HUES48 (cell line): ENCODE measurements at regions not wholly inside any gene's neighbourhood (a gene's known extent, or its start where the extent isn't known, plus 50 kb on each side); places are given as distances from the start of the nearest gene placed in this dataset.

Experiments used
- H3K27ac ChIP-seq: one replicate; pipeline ENCODE4 v1.7.0; 2013; ENCODE audit warnings: low read depth, low read length, inconsistent platforms
- H3K27me3 ChIP-seq: 2 replicates; pipeline ENCODE4 v1.6.1; 2013; ENCODE audit warnings: mild to moderate bottlenecking, low read length; ENCODE audit not compliant: control insufficient read depth, insufficient read depth
- H3K36me3 ChIP-seq: 2 replicates; pipeline ENCODE4 v1.6.1; 2013; ENCODE audit warnings: low read length; ENCODE audit not compliant: control insufficient read depth, insufficient read depth
- H3K4me1 ChIP-seq: 2 replicates; pipeline ENCODE4 v1.6.1; 2013; ENCODE audit warnings: mild to moderate bottlenecking, low read length; ENCODE audit not compliant: control insufficient read depth, insufficient read depth
- H3K4me3 ChIP-seq: 2 replicates; pipeline ENCODE4 v1.5.1; 2013; ENCODE audit warnings: mild to moderate bottlenecking, low read depth, low read length
- H3K9ac ChIP-seq: 2 replicates; pipeline ENCODE4 v1.6.1; 2013; ENCODE audit warnings: mild to moderate bottlenecking, low read depth, low read length, moderate library complexity
- H3K9me3 ChIP-seq: 2 replicates; pipeline ENCODE4 v1.6.1; 2013; ENCODE audit warnings: low read length; ENCODE audit not compliant: control insufficient read depth, insufficient read depth

- Histone ChIP-seq H3K4me3 (no peak overlapping the region), H3K9me3 (no peaks in the 10 kb centered on the region), H3K36me3 (no peaks in the 10 kb centered on the region), H3K27ac (peak overlapping the region; percentile 73), H3K9ac (no peak overlapping the region), H3K27me3 (no peaks in the 10 kb centered on the region), H3K4me1 (peaks cover 47% of the 10 kb centered on the region)
Measured at GRCh38 chr10:31754803-31755624, 173.6 kb downstream of the ARHGAP12 start.

GRCh38 chr10:31753681-31754080 is 174.9 kb downstream of the ARHGAP12 start:
- H3K36me3 ChIP-seq: no peaks in the 10 kb centered on the region
- H3K27ac ChIP-seq: no peak overlapping the region
- H3K27me3 ChIP-seq: no peaks in the 10 kb centered on the region
- no peak overlapping the region for H3K9ac ChIP-seq
- H3K4me3 ChIP-seq: no peak overlapping the region
- H3K4me1 ChIP-seq: peaks cover 43% of the 10 kb centered on the region
- H3K9me3 ChIP-seq: no peaks in the 10 kb centered on the region

DNA sequence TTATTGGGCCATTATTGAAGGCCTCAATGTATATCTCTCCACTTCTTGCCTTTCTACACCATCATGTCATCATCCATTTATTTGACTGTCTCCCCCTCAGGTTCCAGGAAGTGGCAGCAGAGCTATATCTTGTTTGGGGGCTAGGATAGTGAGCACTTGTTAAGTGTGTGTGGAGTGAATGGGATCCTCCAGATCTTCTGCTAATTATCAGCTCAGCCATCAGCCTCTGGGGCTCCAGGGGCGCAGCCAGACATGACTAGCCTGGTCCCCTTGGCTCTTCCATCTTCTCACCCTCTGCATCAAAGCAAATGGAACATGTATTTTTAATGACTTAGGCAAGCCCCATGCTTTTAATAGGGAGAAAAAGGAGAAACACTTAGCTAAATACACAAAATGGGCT is 176.5 kb downstream of the ARHGAP12 start:
- Histone ChIP-seq H3K9me3 (no peaks in the 10 kb centered on the region), H3K4me1 (peaks cover 29% of the 10 kb centered on the region), H3K36me3 (no peaks in the 10 kb centered on the region), H3K4me3 (no peak overlapping the region), H3K9ac (no peak overlapping the region), H3K27me3 (no peaks in the 10 kb centered on the region), H3K27ac (no peak overlapping the region)

DNA sequence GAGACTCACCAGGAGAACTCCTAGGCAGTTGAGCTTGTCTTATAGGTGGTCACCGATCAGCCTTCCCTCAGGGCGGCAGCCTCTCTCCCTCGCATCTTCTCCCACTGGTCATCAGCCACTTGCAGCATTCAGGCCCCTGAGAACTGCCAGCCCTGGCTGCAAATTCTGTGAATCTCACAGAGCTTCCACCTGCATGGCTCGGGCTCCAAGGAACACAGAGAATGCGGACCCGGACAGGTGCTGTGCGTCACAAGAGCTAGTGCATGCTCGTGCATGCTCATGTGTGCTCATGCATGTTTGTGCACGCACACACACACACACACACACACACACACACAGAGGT is 176.9 kb downstream of the ARHGAP12 start:
- Histone ChIP-seq H3K9me3 (no peaks in the 10 kb centered on the region), H3K27me3 (no peaks in the 10 kb centered on the region), H3K4me1 (peaks cover 24% of the 10 kb centered on the region)

GRCh38 chr10:31751051-31751737 is 177.4 kb downstream of the ARHGAP12 start:
- no peaks in the 10 kb centered on the region for H3K36me3 ChIP-seq
- H3K9ac ChIP-seq: no peak overlapping the region
- H3K4me3 ChIP-seq: no peak overlapping the region
- H3K27ac ChIP-seq: no peak overlapping the region
- no peaks in the 10 kb centered on the region for H3K9me3 ChIP-seq
- H3K4me1 ChIP-seq: peaks cover 19% of the 10 kb centered on the region
- no peaks in the 10 kb centered on the region for H3K27me3 ChIP-seq

More for the DNA sequence above, 176.9 kb downstream of the ARHGAP12 start:
- Histone ChIP-seq H3K4me3 (no peak overlapping the region), H3K36me3 (no peaks in the 10 kb centered on the region), H3K27ac (no peak overlapping the region), H3K9ac (no peak overlapping the region)

GRCh38 chr10:31749981-31750840 is 178.4 kb downstream of the ARHGAP12 start:
- Histone ChIP-seq H3K9ac (no peak overlapping the region), H3K36me3 (no peaks in the 10 kb centered on the region), H3K9me3 (no peaks in the 10 kb centered on the region), H3K27ac (no peak overlapping the region), H3K4me3 (no peak overlapping the region), H3K4me1 (peaks cover 11% of the 10 kb centered on the region), H3K27me3 (no peaks in the 10 kb centered on the region)

GRCh38 chr10:31749301-31749700 is 179.3 kb downstream of the ARHGAP12 start:
- no peaks in the 10 kb centered on the region for H3K9me3 ChIP-seq
- 0 out of 2 replicates have a peak, but pooled peaks cover 4% of the 10 kb centered on the region for H3K4me1 ChIP-seq
- no peak overlapping the region for H3K27ac ChIP-seq
- H3K27me3 ChIP-seq: no peaks in the 10 kb centered on the region
- no peak overlapping the region for H3K4me3 ChIP-seq
- no peak overlapping the region for H3K9ac ChIP-seq
- H3K36me3 ChIP-seq: no peaks in the 10 kb centered on the region

DNA sequence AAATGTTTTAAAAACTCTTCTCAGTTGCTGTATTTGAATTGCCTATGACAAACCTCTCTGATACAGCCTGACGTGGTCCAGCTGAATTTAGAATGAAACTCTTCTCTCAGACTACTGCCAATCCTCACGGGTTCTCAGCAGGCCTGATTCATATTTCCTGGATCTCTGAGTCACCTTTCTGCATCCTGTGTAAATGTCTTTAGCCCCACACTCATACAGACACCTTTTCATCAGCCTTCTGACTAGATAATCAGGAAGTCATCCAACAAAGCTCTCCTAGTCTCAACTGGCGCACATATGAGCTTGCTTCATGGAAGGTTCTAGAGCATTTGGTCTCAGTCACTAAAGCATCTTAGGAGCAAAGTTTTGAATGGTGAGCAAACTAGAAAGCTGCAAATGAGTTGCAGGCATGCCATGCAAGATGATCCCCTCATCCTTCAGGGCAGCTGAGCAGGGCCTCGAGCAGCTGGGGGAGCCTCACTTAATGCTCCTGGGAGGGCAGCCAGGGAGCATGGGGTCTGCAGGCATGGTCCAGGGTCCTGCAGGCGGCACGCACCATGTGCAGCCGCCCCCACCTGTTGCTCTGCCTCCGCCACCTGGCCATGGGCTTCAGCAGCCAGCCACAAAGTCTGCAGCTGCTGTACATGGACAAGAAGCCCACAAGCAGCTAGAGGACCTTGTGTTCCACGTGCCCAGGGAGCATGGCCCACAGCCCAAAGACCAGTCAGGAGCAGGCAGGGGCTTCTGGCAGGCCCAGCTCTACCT is 182.8 kb downstream of the ARHGAP12 start:
- no peaks in the 10 kb centered on the region for H3K4me1 ChIP-seq
- H3K36me3 ChIP-seq: no peaks in the 10 kb centered on the region
- no peak overlapping the region for H3K4me3 ChIP-seq
- H3K9ac ChIP-seq: no peak overlapping the region
- H3K27ac ChIP-seq: no peak overlapping the region
- H3K9me3 ChIP-seq: no peaks in the 10 kb centered on the region
- no peaks in the 10 kb centered on the region for H3K27me3 ChIP-seq

DNA sequence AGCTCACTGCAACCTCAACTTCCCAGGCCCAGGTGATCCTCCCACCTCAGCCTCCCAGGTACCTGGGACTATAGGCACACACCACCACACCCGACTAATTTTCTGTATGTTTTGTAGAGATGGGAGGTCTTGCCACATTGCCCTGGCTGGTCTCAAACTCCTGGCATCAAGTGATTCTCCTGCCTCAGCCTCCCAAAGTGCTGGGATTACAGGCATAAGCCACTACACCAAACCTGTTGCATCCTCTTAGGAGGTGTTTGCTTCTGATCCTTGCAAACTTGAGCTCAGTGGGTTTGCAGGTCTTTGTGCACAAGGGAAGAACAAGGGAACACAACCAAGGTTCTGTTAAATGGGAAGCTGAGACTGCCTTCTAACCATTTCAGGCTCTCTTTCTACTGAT is 184.6 kb downstream of the ARHGAP12 start:
- no peak overlapping the region for H3K4me3 ChIP-seq
- no peaks in the 10 kb centered on the region for H3K4me1 ChIP-seq
- H3K27ac ChIP-seq: no peak overlapping the region
- H3K27me3 ChIP-seq: no peaks in the 10 kb centered on the region
- H3K36me3 ChIP-seq: no peaks in the 10 kb centered on the region
- H3K9me3 ChIP-seq: no peaks in the 10 kb centered on the region
- no peak overlapping the region for H3K9ac ChIP-seq

GRCh38 chr10:31742255-31742654 is 186.4 kb downstream of the ARHGAP12 start:
- Histone ChIP-seq H3K9ac (no peak overlapping the region), H3K36me3 (no peaks in the 10 kb centered on the region), H3K4me1 (no peaks in the 10 kb centered on the region), H3K4me3 (no peak overlapping the region), H3K27me3 (no peaks in the 10 kb centered on the region), H3K9me3 (no peaks in the 10 kb centered on the region), H3K27ac (no peak overlapping the region)
